ENCODE measurements at regions not wholly inside any gene's neighbourhood (a gene's known extent, or its start where the extent isn't known, plus 50 kb on each side); places are given as distances from the start of the nearest gene placed in this dataset.

DNA sequence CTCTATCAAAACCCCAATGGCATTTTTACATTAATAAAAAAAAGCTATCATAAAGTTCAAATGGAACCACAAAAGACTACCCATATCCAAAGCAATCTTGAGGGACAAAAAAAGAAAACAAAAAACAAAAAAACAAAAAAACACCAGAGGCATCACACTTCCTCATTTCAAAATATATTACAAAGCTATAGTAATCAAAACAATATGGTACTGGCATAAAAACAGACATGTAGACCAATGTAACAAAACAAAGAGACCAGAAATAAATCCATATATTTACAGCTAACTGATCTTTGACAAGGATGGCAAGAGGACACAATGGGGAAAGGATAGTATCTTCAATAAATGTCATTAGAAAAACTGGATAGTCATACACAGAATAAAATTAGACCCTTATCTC is 245.1 kb upstream of the MSX2 start:
- TF ChIP-seq EZH2phosphoT487 (IDR thresholded peaks at IDR 0.05; ENCODE audit: borderline replicate concordance) = no peak
- TF ChIP-seq, protein P1, sequence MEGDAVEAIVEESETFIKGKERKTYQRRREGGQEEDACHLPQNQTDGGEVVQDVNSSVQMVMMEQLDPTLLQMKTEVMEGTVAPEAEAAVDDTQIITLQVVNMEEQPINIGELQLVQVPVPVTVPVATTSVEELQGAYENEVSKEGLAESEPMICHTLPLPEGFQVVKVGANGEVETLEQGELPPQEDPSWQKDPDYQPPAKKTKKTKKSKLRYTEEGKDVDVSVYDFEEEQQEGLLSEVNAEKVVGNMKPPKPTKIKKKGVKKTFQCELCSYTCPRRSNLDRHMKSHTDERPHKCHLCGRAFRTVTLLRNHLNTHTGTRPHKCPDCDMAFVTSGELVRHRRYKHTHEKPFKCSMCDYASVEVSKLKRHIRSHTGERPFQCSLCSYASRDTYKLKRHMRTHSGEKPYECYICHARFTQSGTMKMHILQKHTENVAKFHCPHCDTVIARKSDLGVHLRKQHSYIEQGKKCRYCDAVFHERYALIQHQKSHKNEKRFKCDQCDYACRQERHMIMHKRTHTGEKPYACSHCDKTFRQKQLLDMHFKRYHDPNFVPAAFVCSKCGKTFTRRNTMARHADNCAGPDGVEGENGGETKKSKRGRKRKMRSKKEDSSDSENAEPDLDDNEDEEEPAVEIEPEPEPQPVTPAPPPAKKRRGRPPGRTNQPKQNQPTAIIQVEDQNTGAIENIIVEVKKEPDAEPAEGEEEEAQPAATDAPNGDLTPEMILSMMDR (conservative IDR thresholded peaks at IDR 0.05; ENCODE audit: low read length) = no peak

Measured in Loucy (cell line).